ENCODE measurements at regions not wholly inside any gene's neighbourhood (a gene's known extent, or its start where the extent isn't known, plus 50 kb on each side); places are given as distances from the start of the nearest gene placed in this dataset.

GRCh38 chr5:120150770-120151169, 313.3 kb upstream of the PRR16 start:
- TF ChIP-seq CTCF (IDR thresholded peaks at IDR 0.05; ENCODE audit: insufficient read depth, low read depth, low read length) (no peak), EZH2 (IDR thresholded peaks at IDR 0.05; ENCODE audit: insufficient read depth, low read length) (no peak)
